ENCODE measurements at regions not wholly inside any gene's neighbourhood (a gene's known extent, or its start where the extent isn't known, plus 50 kb on each side); places are given as distances from the start of the nearest gene placed in this dataset.

DNA sequence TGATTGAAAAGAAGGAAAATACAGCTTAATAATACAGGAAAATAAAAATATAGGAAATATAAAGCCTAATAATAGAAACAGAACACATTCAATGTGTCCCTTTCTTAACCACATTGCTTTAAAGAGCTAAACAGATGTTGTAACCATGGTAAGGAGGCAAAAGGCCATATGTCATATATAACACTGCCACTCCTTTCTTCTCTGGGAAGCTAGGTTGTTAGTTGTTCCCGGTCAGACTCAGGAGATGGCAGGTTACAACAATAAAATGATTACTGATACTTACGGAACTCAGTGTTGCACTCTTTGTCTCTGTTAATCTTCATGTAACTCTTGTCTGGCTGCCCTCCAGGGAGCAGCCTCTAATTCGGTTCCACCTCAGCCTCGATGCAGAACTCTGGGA lies 134.7 kb upstream of the PGR start:
- no peak for TF ChIP-seq EGR1 (IDR thresholded peaks at IDR 0.05)
- TF ChIP-seq RAD21 (IDR thresholded peaks at IDR 0.05; ENCODE audit: low read depth), result no peak
- TF ChIP-seq, protein P1, sequence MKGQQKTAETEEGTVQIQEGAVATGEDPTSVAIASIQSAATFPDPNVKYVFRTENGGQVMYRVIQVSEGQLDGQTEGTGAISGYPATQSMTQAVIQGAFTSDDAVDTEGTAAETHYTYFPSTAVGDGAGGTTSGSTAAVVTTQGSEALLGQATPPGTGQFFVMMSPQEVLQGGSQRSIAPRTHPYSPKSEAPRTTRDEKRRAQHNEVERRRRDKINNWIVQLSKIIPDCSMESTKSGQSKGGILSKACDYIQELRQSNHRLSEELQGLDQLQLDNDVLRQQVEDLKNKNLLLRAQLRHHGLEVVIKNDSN (IDR thresholded peaks at IDR 0.05), result no peak
- no peak for TF ChIP-seq CREB1 (IDR thresholded peaks at IDR 0.05; ENCODE audit: low read depth)
- no peak for TF ChIP-seq FOXM1 (IDR thresholded peaks at IDR 0.05; ENCODE audit: borderline replicate concordance, low read depth)
- TF ChIP-seq EP300 (IDR thresholded peaks at IDR 0.05; ENCODE audit: borderline replicate concordance), result no peak
- no peak for TF ChIP-seq NFIC (IDR thresholded peaks at IDR 0.05)
- TF ChIP-seq TAF1 (IDR thresholded peaks at IDR 0.05; ENCODE audit: low read depth), result no peak
- TF ChIP-seq YY1 (IDR thresholded peaks at IDR 0.05; ENCODE audit: low read depth), result no peak
- TF ChIP-seq, protein P2, sequence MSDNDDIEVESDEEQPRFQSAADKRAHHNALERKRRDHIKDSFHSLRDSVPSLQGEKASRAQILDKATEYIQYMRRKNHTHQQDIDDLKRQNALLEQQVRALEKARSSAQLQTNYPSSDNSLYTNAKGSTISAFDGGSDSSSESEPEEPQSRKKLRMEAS (IDR thresholded peaks at IDR 0.05), result no peak
- TF ChIP-seq TEAD4 (IDR thresholded peaks at IDR 0.05), result no peak
- no peak for TF ChIP-seq ZBTB7A (IDR thresholded peaks at IDR 0.05; ENCODE audit: low read depth)
- no peak for TF ChIP-seq TCF12 (IDR thresholded peaks at IDR 0.05; ENCODE audit: low read depth)
- TF ChIP-seq CEBPB (IDR thresholded peaks at IDR 0.05), result no peak
- TF ChIP-seq, protein P3, sequence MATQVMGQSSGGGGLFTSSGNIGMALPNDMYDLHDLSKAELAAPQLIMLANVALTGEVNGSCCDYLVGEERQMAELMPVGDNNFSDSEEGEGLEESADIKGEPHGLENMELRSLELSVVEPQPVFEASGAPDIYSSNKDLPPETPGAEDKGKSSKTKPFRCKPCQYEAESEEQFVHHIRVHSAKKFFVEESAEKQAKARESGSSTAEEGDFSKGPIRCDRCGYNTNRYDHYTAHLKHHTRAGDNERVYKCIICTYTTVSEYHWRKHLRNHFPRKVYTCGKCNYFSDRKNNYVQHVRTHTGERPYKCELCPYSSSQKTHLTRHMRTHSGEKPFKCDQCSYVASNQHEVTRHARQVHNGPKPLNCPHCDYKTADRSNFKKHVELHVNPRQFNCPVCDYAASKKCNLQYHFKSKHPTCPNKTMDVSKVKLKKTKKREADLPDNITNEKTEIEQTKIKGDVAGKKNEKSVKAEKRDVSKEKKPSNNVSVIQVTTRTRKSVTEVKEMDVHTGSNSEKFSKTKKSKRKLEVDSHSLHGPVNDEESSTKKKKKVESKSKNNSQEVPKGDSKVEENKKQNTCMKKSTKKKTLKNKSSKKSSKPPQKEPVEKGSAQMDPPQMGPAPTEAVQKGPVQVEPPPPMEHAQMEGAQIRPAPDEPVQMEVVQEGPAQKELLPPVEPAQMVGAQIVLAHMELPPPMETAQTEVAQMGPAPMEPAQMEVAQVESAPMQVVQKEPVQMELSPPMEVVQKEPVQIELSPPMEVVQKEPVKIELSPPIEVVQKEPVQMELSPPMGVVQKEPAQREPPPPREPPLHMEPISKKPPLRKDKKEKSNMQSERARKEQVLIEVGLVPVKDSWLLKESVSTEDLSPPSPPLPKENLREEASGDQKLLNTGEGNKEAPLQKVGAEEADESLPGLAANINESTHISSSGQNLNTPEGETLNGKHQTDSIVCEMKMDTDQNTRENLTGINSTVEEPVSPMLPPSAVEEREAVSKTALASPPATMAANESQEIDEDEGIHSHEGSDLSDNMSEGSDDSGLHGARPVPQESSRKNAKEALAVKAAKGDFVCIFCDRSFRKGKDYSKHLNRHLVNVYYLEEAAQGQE (IDR thresholded peaks at IDR 0.05; ENCODE audit: low read depth), result no peak

DNA sequence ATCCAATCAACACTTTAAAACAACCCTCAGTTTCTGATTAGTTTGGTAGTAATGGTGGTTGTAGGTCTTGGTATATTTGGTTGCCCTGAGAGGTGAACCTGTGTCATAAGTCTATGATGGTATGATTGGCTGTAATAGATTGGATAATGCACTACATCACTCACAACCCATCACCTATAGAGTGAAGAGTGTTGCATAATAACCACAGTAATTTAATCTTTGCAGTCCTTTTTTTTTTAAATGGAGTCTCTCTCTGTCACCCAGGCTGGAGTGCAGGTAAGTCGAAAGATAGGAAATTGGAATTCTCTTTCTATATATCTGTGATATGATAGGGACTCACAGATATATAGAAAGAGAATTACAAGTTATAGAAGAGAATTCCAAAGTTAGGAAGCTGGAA lies 133.4 kb upstream of the PGR start:
- TF ChIP-seq TEAD4 (IDR thresholded peaks at IDR 0.05), result no peak
- TF ChIP-seq CEBPB (IDR thresholded peaks at IDR 0.05), result peak; percentile 83
- no peak for TF ChIP-seq RAD21 (IDR thresholded peaks at IDR 0.05; ENCODE audit: low read depth)

GRCh38 chr11:101262258-101262657 lies 132.6 kb upstream of the PGR start:
- TF ChIP-seq, protein P3 (IDR thresholded peaks at IDR 0.05; ENCODE audit: low read depth), result no peak
- TF ChIP-seq CREB1 (IDR thresholded peaks at IDR 0.05; ENCODE audit: low read depth) (no peak), EP300 (IDR thresholded peaks at IDR 0.05; ENCODE audit: borderline replicate concordance) (peak; percentile 77; the same call in 1 of the 2 replicates), EGR1 (IDR thresholded peaks at IDR 0.05) (no peak), TEAD4 (IDR thresholded peaks at IDR 0.05) (peak; percentile 63), CEBPB (IDR thresholded peaks at IDR 0.05) (peak; percentile 11; the same call in 1 of the 2 replicates), RAD21 (IDR thresholded peaks at IDR 0.05; ENCODE audit: low read depth) (no peak), ZBTB7A (IDR thresholded peaks at IDR 0.05; ENCODE audit: low read depth) (no peak), YY1 (IDR thresholded peaks at IDR 0.05; ENCODE audit: low read depth) (no peak), NFIC (IDR thresholded peaks at IDR 0.05) (peak; percentile 42; the same call in 1 of the 2 replicates), TAF1 (IDR thresholded peaks at IDR 0.05; ENCODE audit: low read depth) (no peak), TCF12 (IDR thresholded peaks at IDR 0.05; ENCODE audit: low read depth) (peak; percentile 41; the same call in 1 of the 2 replicates), FOXM1 (IDR thresholded peaks at IDR 0.05; ENCODE audit: borderline replicate concordance, low read depth) (peak; percentile 74; the same call in 1 of the 2 replicates)
- TF ChIP-seq, protein P1 (IDR thresholded peaks at IDR 0.05), result no peak
- TF ChIP-seq, protein P2 (IDR thresholded peaks at IDR 0.05), result no peak

DNA sequence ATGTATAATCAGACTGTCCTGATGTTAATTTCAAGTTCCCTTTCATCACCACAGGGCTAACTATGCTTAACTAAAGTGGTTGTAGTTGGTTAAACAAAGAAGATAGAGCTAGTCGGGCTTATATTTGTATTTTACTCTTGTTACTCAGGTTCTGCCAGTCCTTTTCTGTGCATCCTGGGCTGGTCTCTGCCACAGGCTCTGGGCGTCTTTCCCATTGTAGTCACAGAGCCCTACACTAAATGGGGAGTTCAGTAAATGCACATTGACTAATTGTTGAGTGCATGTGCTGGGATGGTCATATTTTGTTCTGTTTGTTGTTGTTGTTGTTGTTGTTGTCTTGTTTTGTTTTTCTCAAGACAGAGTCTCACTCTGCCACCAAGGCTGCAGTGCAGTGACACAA lies 125.4 kb upstream of the PGR start:
- TF ChIP-seq FOXM1 (IDR thresholded peaks at IDR 0.05; ENCODE audit: borderline replicate concordance, low read depth) (no peak), TAF1 (IDR thresholded peaks at IDR 0.05; ENCODE audit: low read depth) (no peak), TCF12 (IDR thresholded peaks at IDR 0.05; ENCODE audit: low read depth) (no peak), EGR1 (IDR thresholded peaks at IDR 0.05) (no peak)

DNA sequence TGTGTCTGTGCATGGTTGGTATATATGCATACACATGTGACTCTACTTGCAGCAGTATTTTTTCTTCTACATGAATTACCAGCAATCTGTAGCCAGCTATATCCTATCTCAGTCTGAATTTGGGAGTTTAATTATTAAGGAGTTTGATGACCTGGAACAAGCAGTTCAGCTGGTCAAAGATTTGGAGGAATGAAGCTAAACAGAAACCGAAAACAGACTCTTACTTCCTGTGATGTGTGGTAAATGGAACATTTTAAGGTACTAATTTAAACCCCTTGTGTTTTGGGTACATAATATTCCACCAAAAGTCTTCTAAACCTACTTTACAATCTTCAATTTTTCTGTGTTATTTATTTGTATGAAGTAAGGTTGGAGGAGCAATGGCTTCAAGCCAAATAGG lies 124.4 kb upstream of the PGR start:
- TF ChIP-seq TAF1 (IDR thresholded peaks at IDR 0.05; ENCODE audit: low read depth), result no peak

- no peak for TF ChIP-seq YY1 (IDR thresholded peaks at IDR 0.05; ENCODE audit: low read depth)
- no peak for TF ChIP-seq CEBPB (IDR thresholded peaks at IDR 0.05)
- TF ChIP-seq TAF1 (IDR thresholded peaks at IDR 0.05; ENCODE audit: low read depth), result no peak
- no peak for TF ChIP-seq EP300 (IDR thresholded peaks at IDR 0.05; ENCODE audit: borderline replicate concordance)
- TF ChIP-seq ZBTB7A (IDR thresholded peaks at IDR 0.05; ENCODE audit: low read depth), result no peak
- TF ChIP-seq, protein P3 (IDR thresholded peaks at IDR 0.05; ENCODE audit: low read depth), result no peak
- no peak for TF ChIP-seq TEAD4 (IDR thresholded peaks at IDR 0.05)
- no peak for TF ChIP-seq RAD21 (IDR thresholded peaks at IDR 0.05; ENCODE audit: low read depth)
- no peak for TF ChIP-seq FOXM1 (IDR thresholded peaks at IDR 0.05; ENCODE audit: borderline replicate concordance, low read depth)
- no peak for TF ChIP-seq NFIC (IDR thresholded peaks at IDR 0.05)
- no peak for TF ChIP-seq TCF12 (IDR thresholded peaks at IDR 0.05; ENCODE audit: low read depth)
- TF ChIP-seq, protein P2 (IDR thresholded peaks at IDR 0.05), result no peak
- TF ChIP-seq EGR1 (IDR thresholded peaks at IDR 0.05), result no peak
- TF ChIP-seq, protein P1 (IDR thresholded peaks at IDR 0.05), result no peak
Observed at GRCh38 chr11:101241160-101241795, 111.7 kb upstream of the PGR start.
